ENCODE measurements at regions not wholly inside any gene's neighbourhood (a gene's known extent, or its start where the extent isn't known, plus 50 kb on each side); places are given as distances from the start of the nearest gene placed in this dataset.

- Histone ChIP-seq H3K79me2 (ENCODE audit: insufficient read depth) (no peaks in the 10 kb centered on the region), H3F3A (ENCODE audit: insufficient read depth) (no peaks in the 10 kb centered on the region), H3K4me3 (no peak overlapping the region), H4K20me1 (ENCODE audit: insufficient read depth) (no peaks in the 10 kb centered on the region), H3K9ac (no peak overlapping the region), H3K4me1 (ENCODE audit: insufficient read depth) (no peaks in the 10 kb centered on the region), H3K4me2 (ENCODE audit: unreplicated experiment) (no peak overlapping the region), H3K36me3 (ENCODE audit: low read depth) (no peaks in the 10 kb centered on the region), H3K9me3 (ENCODE audit: low read depth) (no peaks in the 10 kb centered on the region), H3K27me3 (replicated peaks; ENCODE audit: insufficient read depth) (peaks cover 19% of the 10 kb centered on the region), H2AFZ (no peak overlapping the region), H3K27ac (no peak overlapping the region), H3K9me2 (ENCODE audit: insufficient read depth) (no peaks in the 10 kb centered on the region)
- TF ChIP-seq EZH2 (IDR thresholded peaks at IDR 0.05; ENCODE audit: insufficient read depth, poor library complexity, severe bottlenecking) (no peak), EZH2phosphoT487 (IDR thresholded peaks at IDR 0.05; ENCODE audit: insufficient read depth, low read depth) (no peak)
- DNase-seq = no peak
- in situ Hi-C loops (cut with MboI) = no loop called here
- 3 to 20% methylated on average over 1 of the region's 1 CpG for WGBS, 2 experiments (ENCODE audit: low coverage in 1 of 2, low lambda C conversion rate in 2 of 2, missing lambda C conversion rate in 2 of 2)
Measured at GRCh38 chr14:30322819-30323218, 236.1 kb upstream of the G2E3 start.

GRCh38 chr14:30330033-30330432 is 228.9 kb upstream of the G2E3 start:
- DNase-seq = no peak
- WGBS, 2 experiments (ENCODE audit: low coverage in 1 of 2, low lambda C conversion rate in 2 of 2, missing lambda C conversion rate in 2 of 2) = 58 to 59% methylated on average over 6 of the region's 6 CpGs
- H3K4me1 ChIP-seq (ENCODE audit: insufficient read depth) = no peaks in the 10 kb centered on the region

GRCh38 chr14:30330445-30330844 is 228.5 kb upstream of the G2E3 start:
- H3K27me3 ChIP-seq (replicated peaks; ENCODE audit: insufficient read depth) = peaks cover 13% of the 10 kb centered on the region; the same call in 1 of the 2 replicates
- H3K9me2 ChIP-seq (ENCODE audit: insufficient read depth) = no peaks in the 10 kb centered on the region
- no peaks in the 10 kb centered on the region for H3F3A ChIP-seq (ENCODE audit: insufficient read depth)
- no peaks in the 10 kb centered on the region for H3K79me2 ChIP-seq (ENCODE audit: insufficient read depth)
- no peaks in the 10 kb centered on the region for H3K36me3 ChIP-seq (ENCODE audit: low read depth)
- no peak overlapping the region for H3K9ac ChIP-seq
- DNase-seq = peak; percentile 32
- in situ Hi-C loops (cut with MboI) = no loop called here
- no peaks in the 10 kb centered on the region for H4K20me1 ChIP-seq (ENCODE audit: insufficient read depth)
- H2AFZ ChIP-seq = no peak overlapping the region
- no peak overlapping the region for H3K4me3 ChIP-seq
- no peaks in the 10 kb centered on the region for H3K9me3 ChIP-seq (ENCODE audit: low read depth)
- H3K4me1 ChIP-seq (ENCODE audit: insufficient read depth) = no peaks in the 10 kb centered on the region
- no peak overlapping the region for H3K4me2 ChIP-seq (ENCODE audit: unreplicated experiment)
- H3K27ac ChIP-seq = no peak overlapping the region
- TF ChIP-seq EZH2phosphoT487 (IDR thresholded peaks at IDR 0.05; ENCODE audit: insufficient read depth, low read depth) (no peak), EZH2 (IDR thresholded peaks at IDR 0.05; ENCODE audit: insufficient read depth, poor library complexity, severe bottlenecking) (no peak)

More at GRCh38 chr14:30330033-30330432, 228.9 kb upstream of the G2E3 start:
- no peaks in the 10 kb centered on the region for H3F3A ChIP-seq (ENCODE audit: insufficient read depth)
- no peak overlapping the region for H3K9ac ChIP-seq
- in situ Hi-C loops (cut with MboI) = no loop called here
- no peaks in the 10 kb centered on the region for H3K36me3 ChIP-seq (ENCODE audit: low read depth)
- H3K9me3 ChIP-seq (ENCODE audit: low read depth) = no peaks in the 10 kb centered on the region
- no peaks in the 10 kb centered on the region for H3K79me2 ChIP-seq (ENCODE audit: insufficient read depth)
- H3K27me3 ChIP-seq (replicated peaks; ENCODE audit: insufficient read depth) = peaks cover 13% of the 10 kb centered on the region; the same call in 1 of the 2 replicates
- no peaks in the 10 kb centered on the region for H4K20me1 ChIP-seq (ENCODE audit: insufficient read depth)
- no peaks in the 10 kb centered on the region for H3K9me2 ChIP-seq (ENCODE audit: insufficient read depth)
- TF ChIP-seq EZH2 (IDR thresholded peaks at IDR 0.05; ENCODE audit: insufficient read depth, poor library complexity, severe bottlenecking) (no peak), EZH2phosphoT487 (IDR thresholded peaks at IDR 0.05; ENCODE audit: insufficient read depth, low read depth) (no peak)
- no peak overlapping the region for H2AFZ ChIP-seq
- no peak overlapping the region for H3K27ac ChIP-seq
- H3K4me3 ChIP-seq = no peak overlapping the region
- H3K4me2 ChIP-seq (ENCODE audit: unreplicated experiment) = no peak overlapping the region

DNA sequence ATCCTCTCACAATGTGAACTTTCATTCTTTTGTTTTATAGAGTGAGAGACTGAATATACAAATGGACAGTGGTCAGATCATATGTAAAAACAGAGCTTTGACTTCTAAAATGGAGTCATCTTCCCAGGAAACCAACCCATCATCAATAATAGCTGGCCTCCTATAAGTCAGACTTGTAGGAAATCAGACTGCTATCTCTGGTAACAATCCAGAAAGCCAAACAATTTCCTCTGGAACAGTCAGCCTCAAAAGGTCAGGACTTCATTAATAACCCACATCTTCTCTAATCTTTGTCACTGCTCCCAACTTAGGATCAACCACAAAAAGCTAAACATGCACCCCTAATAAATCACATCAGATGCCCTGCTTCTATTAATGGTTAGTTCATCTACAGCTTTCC is 227.9 kb upstream of the G2E3 start:
- Histone ChIP-seq H3K9me3 (ENCODE audit: low read depth) (no peaks in the 10 kb centered on the region), H3K27me3 (replicated peaks; ENCODE audit: insufficient read depth) (peaks cover 13% of the 10 kb centered on the region; the same call in 1 of the 2 replicates), H3K36me3 (ENCODE audit: low read depth) (no peaks in the 10 kb centered on the region), H2AFZ (no peak overlapping the region), H3K4me1 (ENCODE audit: insufficient read depth) (no peaks in the 10 kb centered on the region), H3K9ac (no peak overlapping the region), H3K9me2 (ENCODE audit: insufficient read depth) (no peaks in the 10 kb centered on the region), H3K4me2 (ENCODE audit: unreplicated experiment) (no peak overlapping the region), H3K4me3 (no peak overlapping the region), H3F3A (ENCODE audit: insufficient read depth) (no peaks in the 10 kb centered on the region), H4K20me1 (ENCODE audit: insufficient read depth) (no peaks in the 10 kb centered on the region), H3K79me2 (ENCODE audit: insufficient read depth) (no peaks in the 10 kb centered on the region), H3K27ac (no peak overlapping the region)
- no peak for DNase-seq
- in situ Hi-C loops (cut with MboI) = no loop called here
- TF ChIP-seq EZH2 (IDR thresholded peaks at IDR 0.05; ENCODE audit: insufficient read depth, poor library complexity, severe bottlenecking) (no peak), EZH2phosphoT487 (IDR thresholded peaks at IDR 0.05; ENCODE audit: insufficient read depth, low read depth) (no peak)

- Histone ChIP-seq H3K9ac (no peak overlapping the region), H2AFZ (no peak overlapping the region), H3K79me2 (ENCODE audit: insufficient read depth) (no peaks in the 10 kb centered on the region), H3F3A (ENCODE audit: insufficient read depth) (no peaks in the 10 kb centered on the region), H3K27ac (no peak overlapping the region), H3K36me3 (ENCODE audit: low read depth) (no peaks in the 10 kb centered on the region), H3K4me3 (no peak overlapping the region), H3K9me2 (ENCODE audit: insufficient read depth) (no peaks in the 10 kb centered on the region), H3K4me1 (ENCODE audit: insufficient read depth) (no peaks in the 10 kb centered on the region), H3K9me3 (ENCODE audit: low read depth) (no peaks in the 10 kb centered on the region), H3K4me2 (ENCODE audit: unreplicated experiment) (no peak overlapping the region), H3K27me3 (replicated peaks; ENCODE audit: insufficient read depth) (peaks cover 13% of the 10 kb centered on the region; the same call in 1 of the 2 replicates), H4K20me1 (ENCODE audit: insufficient read depth) (no peaks in the 10 kb centered on the region)
- TF ChIP-seq EZH2phosphoT487 (IDR thresholded peaks at IDR 0.05; ENCODE audit: insufficient read depth, low read depth) (no peak), EZH2 (IDR thresholded peaks at IDR 0.05; ENCODE audit: insufficient read depth, poor library complexity, severe bottlenecking) (no peak)
- no peak for DNase-seq
- in situ Hi-C loops (cut with MboI) = no loop called here
Measured at GRCh38 chr14:30332374-30332773, 226.6 kb upstream of the G2E3 start.

Measured in GM23248 (cell line).